Keratinocyte (primary cell): ENCODE measurements at regions not wholly inside any gene's neighbourhood (a gene's known extent, or its start where the extent isn't known, plus 50 kb on each side); places are given as distances from the start of the nearest gene placed in this dataset.

Source experiments
- CTCF ChIP-seq, 3 experiments: IDR thresholded peaks in 1 of 3; conservative IDR thresholded peaks in 1 of 3; optimal IDR thresholded peaks in 1 of 3; 2 replicates in 2 of 3; 3 replicates in 1 of 3; pipeline versions ENCODE3 to v1.5.1; 2011; ENCODE audit warnings: low read length in 3 of 3, mild to moderate bottlenecking in 3 of 3, moderate library complexity in 2 of 3, control low read depth in 1 of 3, inconsistent platforms in 1 of 3; ENCODE audit not compliant: insufficient read depth in 2 of 3; ENCODE audit errors: extremely low read depth in 1 of 3
- EZH2 ChIP-seq: IDR thresholded peaks from one replicate; pipeline ENCODE4 v1.6.1; 2012; ENCODE audit warnings: inconsistent platforms, mild to moderate bottlenecking, low read length, moderate library complexity

- TF ChIP-seq EZH2 (no peak), CTCF (optimal IDR thresholded peaks at IDR 0.05 in 1 of 3, IDR thresholded peaks at IDR 0.05 in 1 of 3, conservative IDR thresholded peaks at IDR 0.05 in 1 of 3; ENCODE audit: extremely low read depth in 1 of 3, insufficient read depth in 2 of 3, low read length in 3 of 3) (no peak)
Measured at GRCh38 chr6:138690975-138691594, 82.5 kb upstream of the CCDC28A start.
